ENCODE measurements at regions not wholly inside any gene's neighbourhood (a gene's known extent, or its start where the extent isn't known, plus 50 kb on each side); places are given as distances from the start of the nearest gene placed in this dataset.

DNA sequence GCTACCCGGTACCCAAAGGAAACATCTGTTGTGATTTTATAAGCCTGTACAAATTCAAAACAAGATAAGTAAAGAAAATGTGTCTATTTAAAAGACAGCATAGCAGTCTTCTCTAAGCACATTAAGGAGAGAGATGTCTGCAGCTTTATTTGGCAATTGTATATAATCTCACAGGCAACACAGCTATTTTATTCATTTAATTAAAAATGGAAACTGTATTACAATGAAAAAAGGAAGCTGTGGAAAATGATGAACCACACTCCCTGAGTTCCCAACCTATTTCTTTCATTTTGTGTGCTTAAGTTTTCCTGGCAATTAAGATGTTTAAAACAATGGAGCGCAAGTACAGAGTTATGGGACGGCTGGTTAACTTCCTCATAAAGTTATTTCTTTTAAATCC lies 78.4 kb downstream of the CBLL2 start:
- no peak for ATAC-seq
- no peak for TF ChIP-seq ESRRG (CRISPR knock-in tag; IDR thresholded peaks at IDR 0.05)
- TF ChIP-seq ZNF8 (CRISPR knock-in tag; IDR thresholded peaks at IDR 0.05), result no peak
- TF ChIP-seq, protein P1, sequence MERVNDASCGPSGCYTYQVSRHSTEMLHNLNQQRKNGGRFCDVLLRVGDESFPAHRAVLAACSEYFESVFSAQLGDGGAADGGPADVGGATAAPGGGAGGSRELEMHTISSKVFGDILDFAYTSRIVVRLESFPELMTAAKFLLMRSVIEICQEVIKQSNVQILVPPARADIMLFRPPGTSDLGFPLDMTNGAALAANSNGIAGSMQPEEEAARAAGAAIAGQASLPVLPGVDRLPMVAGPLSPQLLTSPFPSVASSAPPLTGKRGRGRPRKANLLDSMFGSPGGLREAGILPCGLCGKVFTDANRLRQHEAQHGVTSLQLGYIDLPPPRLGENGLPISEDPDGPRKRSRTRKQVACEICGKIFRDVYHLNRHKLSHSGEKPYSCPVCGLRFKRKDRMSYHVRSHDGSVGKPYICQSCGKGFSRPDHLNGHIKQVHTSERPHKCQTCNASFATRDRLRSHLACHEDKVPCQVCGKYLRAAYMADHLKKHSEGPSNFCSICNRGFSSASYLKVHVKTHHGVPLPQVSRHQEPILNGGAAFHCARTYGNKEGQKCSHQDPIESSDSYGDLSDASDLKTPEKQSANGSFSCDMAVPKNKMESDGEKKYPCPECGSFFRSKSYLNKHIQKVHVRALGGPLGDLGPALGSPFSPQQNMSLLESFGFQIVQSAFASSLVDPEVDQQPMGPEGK (CRISPR knock-in tag; IDR thresholded peaks at IDR 0.05; ENCODE audit: borderline replicate concordance), result no peak
- no peak for TF ChIP-seq PPARA (CRISPR knock-in tag; IDR thresholded peaks at IDR 0.05; ENCODE audit: borderline replicate concordance)
- TF ChIP-seq, protein P2, sequence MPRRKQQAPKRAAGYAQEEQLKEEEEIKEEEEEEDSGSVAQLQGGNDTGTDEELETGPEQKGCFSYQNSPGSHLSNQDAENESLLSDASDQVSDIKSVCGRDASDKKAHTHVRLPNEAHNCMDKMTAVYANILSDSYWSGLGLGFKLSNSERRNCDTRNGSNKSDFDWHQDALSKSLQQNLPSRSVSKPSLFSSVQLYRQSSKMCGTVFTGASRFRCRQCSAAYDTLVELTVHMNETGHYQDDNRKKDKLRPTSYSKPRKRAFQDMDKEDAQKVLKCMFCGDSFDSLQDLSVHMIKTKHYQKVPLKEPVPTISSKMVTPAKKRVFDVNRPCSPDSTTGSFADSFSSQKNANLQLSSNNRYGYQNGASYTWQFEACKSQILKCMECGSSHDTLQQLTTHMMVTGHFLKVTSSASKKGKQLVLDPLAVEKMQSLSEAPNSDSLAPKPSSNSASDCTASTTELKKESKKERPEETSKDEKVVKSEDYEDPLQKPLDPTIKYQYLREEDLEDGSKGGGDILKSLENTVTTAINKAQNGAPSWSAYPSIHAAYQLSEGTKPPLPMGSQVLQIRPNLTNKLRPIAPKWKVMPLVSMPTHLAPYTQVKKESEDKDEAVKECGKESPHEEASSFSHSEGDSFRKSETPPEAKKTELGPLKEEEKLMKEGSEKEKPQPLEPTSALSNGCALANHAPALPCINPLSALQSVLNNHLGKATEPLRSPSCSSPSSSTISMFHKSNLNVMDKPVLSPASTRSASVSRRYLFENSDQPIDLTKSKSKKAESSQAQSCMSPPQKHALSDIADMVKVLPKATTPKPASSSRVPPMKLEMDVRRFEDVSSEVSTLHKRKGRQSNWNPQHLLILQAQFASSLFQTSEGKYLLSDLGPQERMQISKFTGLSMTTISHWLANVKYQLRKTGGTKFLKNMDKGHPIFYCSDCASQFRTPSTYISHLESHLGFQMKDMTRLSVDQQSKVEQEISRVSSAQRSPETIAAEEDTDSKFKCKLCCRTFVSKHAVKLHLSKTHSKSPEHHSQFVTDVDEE (CRISPR knock-in tag; IDR thresholded peaks at IDR 0.05), result no peak
- no peak for TF ChIP-seq ZFP3 (CRISPR knock-in tag; IDR thresholded peaks at IDR 0.05)
- no peak for TF ChIP-seq CSDC2 (CRISPR knock-in tag; IDR thresholded peaks at IDR 0.05)
- TF ChIP-seq, protein P3, sequence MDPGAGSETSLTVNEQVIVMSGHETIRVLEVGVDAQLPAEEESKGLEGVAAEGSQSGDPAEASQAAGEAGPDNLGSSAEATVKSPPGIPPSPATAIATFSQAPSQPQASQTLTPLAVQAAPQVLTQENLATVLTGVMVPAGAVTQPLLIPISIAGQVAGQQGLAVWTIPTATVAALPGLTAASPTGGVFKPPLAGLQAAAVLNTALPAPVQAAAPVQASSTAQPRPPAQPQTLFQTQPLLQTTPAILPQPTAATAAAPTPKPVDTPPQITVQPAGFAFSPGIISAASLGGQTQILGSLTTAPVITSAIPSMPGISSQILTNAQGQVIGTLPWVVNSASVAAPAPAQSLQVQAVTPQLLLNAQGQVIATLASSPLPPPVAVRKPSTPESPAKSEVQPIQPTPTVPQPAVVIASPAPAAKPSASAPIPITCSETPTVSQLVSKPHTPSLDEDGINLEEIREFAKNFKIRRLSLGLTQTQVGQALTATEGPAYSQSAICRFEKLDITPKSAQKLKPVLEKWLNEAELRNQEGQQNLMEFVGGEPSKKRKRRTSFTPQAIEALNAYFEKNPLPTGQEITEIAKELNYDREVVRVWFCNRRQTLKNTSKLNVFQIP (CRISPR knock-in tag; IDR thresholded peaks at IDR 0.05; ENCODE audit: borderline replicate concordance, low read depth), result no peak
- TF ChIP-seq ZFP30 (CRISPR knock-in tag; IDR thresholded peaks at IDR 0.05), result no peak
- no peak for TF ChIP-seq SNAI2 (CRISPR knock-in tag; IDR thresholded peaks at IDR 0.05)
- TF ChIP-seq ARNTL (CRISPR knock-in tag; IDR thresholded peaks at IDR 0.05; ENCODE audit: borderline replicate concordance, low read depth), result no peak
- no peak for TF ChIP-seq ZNF70 (CRISPR knock-in tag; IDR thresholded peaks at IDR 0.05)
- no peak for TF ChIP-seq TOX (CRISPR knock-in tag; IDR thresholded peaks at IDR 0.05; ENCODE audit: borderline replicate concordance)
- no peak for TF ChIP-seq GLIS3 (CRISPR knock-in tag; IDR thresholded peaks at IDR 0.05)
- no peak for TF ChIP-seq BACH2 (CRISPR knock-in tag; IDR thresholded peaks at IDR 0.05; ENCODE audit: borderline replicate concordance)
- TF ChIP-seq, protein P4, sequence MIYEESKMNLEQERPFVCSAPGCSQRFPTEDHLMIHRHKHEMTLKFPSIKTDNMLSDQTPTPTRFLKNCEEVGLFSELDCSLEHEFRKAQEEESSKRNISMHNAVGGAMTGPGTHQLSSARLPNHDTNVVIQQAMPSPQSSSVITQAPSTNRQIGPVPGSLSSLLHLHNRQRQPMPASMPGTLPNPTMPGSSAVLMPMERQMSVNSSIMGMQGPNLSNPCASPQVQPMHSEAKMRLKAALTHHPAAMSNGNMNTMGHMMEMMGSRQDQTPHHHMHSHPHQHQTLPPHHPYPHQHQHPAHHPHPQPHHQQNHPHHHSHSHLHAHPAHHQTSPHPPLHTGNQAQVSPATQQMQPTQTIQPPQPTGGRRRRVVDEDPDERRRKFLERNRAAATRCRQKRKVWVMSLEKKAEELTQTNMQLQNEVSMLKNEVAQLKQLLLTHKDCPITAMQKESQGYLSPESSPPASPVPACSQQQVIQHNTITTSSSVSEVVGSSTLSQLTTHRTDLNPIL (CRISPR knock-in tag; IDR thresholded peaks at IDR 0.05; ENCODE audit: low read depth), result no peak
- no peak for TF ChIP-seq ZC3H10 (CRISPR knock-in tag; IDR thresholded peaks at IDR 0.05)

DNA sequence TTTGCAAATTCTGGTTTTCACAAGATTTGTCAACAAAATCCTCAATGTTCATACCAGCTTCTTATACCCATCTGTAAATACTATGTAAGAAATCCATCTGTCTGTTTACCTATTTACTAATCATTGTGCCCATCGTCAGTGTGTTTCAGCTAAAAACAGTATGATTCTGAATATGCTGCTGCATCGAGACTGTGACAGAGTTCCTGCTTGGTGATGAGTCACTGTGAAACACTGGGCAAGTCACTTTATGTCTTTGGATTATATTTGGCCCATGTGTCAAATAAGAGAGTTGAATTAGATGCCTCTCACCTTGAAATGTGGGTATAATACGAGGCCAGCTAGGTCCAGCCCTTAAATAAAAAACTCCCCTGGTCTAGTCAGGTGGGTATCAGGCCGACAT lies 79.3 kb downstream of the CBLL2 start:
- ATAC-seq, result no peak
- no peak for TF ChIP-seq BACH2 (CRISPR knock-in tag; IDR thresholded peaks at IDR 0.05; ENCODE audit: borderline replicate concordance)
- TF ChIP-seq, protein P5, sequence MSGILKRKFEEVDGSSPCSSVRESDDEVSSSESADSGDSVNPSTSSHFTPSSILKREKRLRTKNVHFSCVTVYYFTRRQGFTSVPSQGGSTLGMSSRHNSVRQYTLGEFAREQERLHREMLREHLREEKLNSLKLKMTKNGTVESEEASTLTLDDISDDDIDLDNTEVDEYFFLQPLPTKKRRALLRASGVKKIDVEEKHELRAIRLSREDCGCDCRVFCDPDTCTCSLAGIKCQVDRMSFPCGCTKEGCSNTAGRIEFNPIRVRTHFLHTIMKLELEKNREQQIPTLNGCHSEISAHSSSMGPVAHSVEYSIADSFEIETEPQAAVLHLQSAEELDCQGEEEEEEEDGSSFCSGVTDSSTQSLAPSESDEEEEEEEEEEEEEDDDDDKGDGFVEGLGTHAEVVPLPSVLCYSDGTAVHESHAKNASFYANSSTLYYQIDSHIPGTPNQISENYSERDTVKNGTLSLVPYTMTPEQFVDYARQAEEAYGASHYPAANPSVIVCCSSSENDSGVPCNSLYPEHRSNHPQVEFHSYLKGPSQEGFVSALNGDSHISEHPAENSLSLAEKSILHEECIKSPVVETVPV (CRISPR knock-in tag; IDR thresholded peaks at IDR 0.05), result no peak
- TF ChIP-seq ARNTL (CRISPR knock-in tag; IDR thresholded peaks at IDR 0.05; ENCODE audit: borderline replicate concordance, low read depth), result no peak
- TF ChIP-seq, protein P4 (CRISPR knock-in tag; IDR thresholded peaks at IDR 0.05; ENCODE audit: low read depth), result no peak
- no peak for TF ChIP-seq OSR1 (CRISPR knock-in tag; IDR thresholded peaks at IDR 0.05)
- no peak for TF ChIP-seq CSDC2 (CRISPR knock-in tag; IDR thresholded peaks at IDR 0.05)
- no peak for TF ChIP-seq ZFP30 (CRISPR knock-in tag; IDR thresholded peaks at IDR 0.05)
- TF ChIP-seq SNAI2 (CRISPR knock-in tag; IDR thresholded peaks at IDR 0.05), result no peak
- TF ChIP-seq RARB (CRISPR knock-in tag; IDR thresholded peaks at IDR 0.05), result no peak
- no peak for TF ChIP-seq ZNF565 (CRISPR knock-in tag; conservative IDR thresholded peaks at IDR 0.05; ENCODE audit: low read depth)
- no peak for TF ChIP-seq ESRRG (CRISPR knock-in tag; IDR thresholded peaks at IDR 0.05)
- TF ChIP-seq ZFP3 (CRISPR knock-in tag; IDR thresholded peaks at IDR 0.05), result no peak
- no peak for TF ChIP-seq ZNF70 (CRISPR knock-in tag; IDR thresholded peaks at IDR 0.05)
- no peak for TF ChIP-seq GLIS3 (CRISPR knock-in tag; IDR thresholded peaks at IDR 0.05)
- no peak for TF ChIP-seq ZNF8 (CRISPR knock-in tag; IDR thresholded peaks at IDR 0.05)
- no peak for TF ChIP-seq TCF4 (CRISPR knock-in tag; IDR thresholded peaks at IDR 0.05; ENCODE audit: borderline replicate concordance)
- TF ChIP-seq, protein P2 (CRISPR knock-in tag; IDR thresholded peaks at IDR 0.05), result no peak
- TF ChIP-seq, protein P1 (CRISPR knock-in tag; IDR thresholded peaks at IDR 0.05; ENCODE audit: borderline replicate concordance), result no peak
- no peak for TF ChIP-seq TOX (CRISPR knock-in tag; IDR thresholded peaks at IDR 0.05; ENCODE audit: borderline replicate concordance)
